Neural cell (in vitro differentiated cells): ENCODE measurements at regions not wholly inside any gene's neighbourhood (a gene's known extent, or its start where the extent isn't known, plus 50 kb on each side); places are given as distances from the start of the nearest gene placed in this dataset.
"Not testable (repeated sequence)": the region's sequence is repeated elsewhere in the genome, so short reads cannot be mapped to it uniquely, and the experiment has no call there.

Experiments used
- H2AFZ ChIP-seq: fragments of 200-600, 300-800 bp; sonication (generic), shearing (Covaris generic); 2 replicates; pipeline ENCODE4 v1.6.0; 2014; ENCODE audit warnings: low read depth, mild to moderate bottlenecking, antibody characterized with exemption, low read length, moderate library complexity
- H3F3A ChIP-seq: fragments of 200-600 bp; shearing (Covaris generic); 2 replicates; pipeline ENCODE4 v1.6.1; 2016; ENCODE audit warnings: mild to moderate bottlenecking, moderate library complexity, mixed read lengths, antibody characterized with exemption, low read length; ENCODE audit not compliant: insufficient read depth, poor library complexity, severe bottlenecking
- H3K27ac ChIP-seq: fragments of 200-600, 300-800 bp; sonication (generic), shearing (Covaris generic); 2 replicates; pipeline ENCODE4 v1.5.1; 2014; ENCODE audit warnings: mild to moderate bottlenecking, low read length, moderate library complexity
- H3K27me3 ChIP-seq: fragments of 300-800, 200-600 bp; sonication (generic), shearing (Covaris generic); 2 replicates; pipeline ENCODE4 v1.6.0; 2014; ENCODE audit warnings: mild to moderate bottlenecking, low read depth, low read length, moderate library complexity; ENCODE audit not compliant: insufficient read depth
- H3K36me3 ChIP-seq: fragments of 300-800, 200-600 bp; sonication (generic), shearing (Covaris generic); 2 replicates; pipeline ENCODE4 v1.5.1; 2014; ENCODE audit warnings: mild to moderate bottlenecking, antibody characterized with exemption, low read length, moderate library complexity; ENCODE audit not compliant: insufficient read depth
- H3K4me2 ChIP-seq: fragments of 300-800, 200-600 bp; sonication (generic), shearing (Covaris generic); 2 replicates; pipeline ENCODE4 v1.6.0; 2014; ENCODE audit warnings: mild to moderate bottlenecking, low read length
- H3K4me3 ChIP-seq: fragments of 300-800, 200-600 bp; sonication (generic), shearing (Covaris generic); 2 replicates; pipeline ENCODE4 v1.5.1; 2014; ENCODE audit warnings: mild to moderate bottlenecking, low read length, moderate library complexity
- H3K79me2 ChIP-seq: fragments of 200-600 bp; shearing (Covaris generic); replicated peaks from 2 replicates; pipeline ENCODE4 v1.6.0; 2014; ENCODE audit warnings: mild to moderate bottlenecking, low read length, moderate library complexity; ENCODE audit not compliant: insufficient read depth
- H3K9ac ChIP-seq: fragments of 300-800, 200-600 bp; sonication (generic), shearing (Covaris generic); 2 replicates; pipeline ENCODE4 v1.6.1; 2016; ENCODE audit warnings: mild to moderate bottlenecking, low read length, mixed read lengths
- H3K9me2 ChIP-seq: fragments of 200-600 bp; shearing (Covaris generic); 2 replicates; pipeline ENCODE4 v1.6.1; 2016; ENCODE audit warnings: mild to moderate bottlenecking, low read length, mixed read lengths; ENCODE audit not compliant: insufficient read depth
- H3K9me3 ChIP-seq: fragments of 200-600, 300-800 bp; sonication (generic), shearing (Covaris generic); 2 replicates; pipeline ENCODE4 v1.6.1; 2016; ENCODE audit warnings: mild to moderate bottlenecking, mixed run types, low read length, moderate library complexity, mixed read lengths
- H4K20me1 ChIP-seq: fragments of 200-600 bp; shearing (Covaris generic); 2 replicates; pipeline ENCODE4 v1.6.1; 2016; ENCODE audit warnings: mild to moderate bottlenecking, mixed run types; ENCODE audit not compliant: insufficient read depth
- CTCF ChIP-seq: fragments of 450-650 bp; IDR thresholded peaks from 2 replicates; pipeline ENCODE4 v1.5.1; 2014; ENCODE audit warnings: antibody characterized with exemption, mild to moderate bottlenecking, moderate library complexity; ENCODE audit not compliant: poor library complexity, severe bottlenecking
- EP300 ChIP-seq: fragments of 450-650 bp; conservative IDR thresholded peaks from 2 replicates; pipeline ENCODE4 v1.6.1; 2014; ENCODE audit warnings: antibody characterized with exemption, mild to moderate bottlenecking, moderate library complexity; ENCODE audit not compliant: poor library complexity, severe bottlenecking
- EZH2 ChIP-seq: fragments of 200-600, 300-800 bp; shearing (Covaris generic), sonication (generic); IDR thresholded peaks from 2 replicates; pipeline ENCODE4 v1.6.1; 2014; ENCODE audit warnings: antibody characterized with exemption, low read length, borderline replicate concordance, mild to moderate bottlenecking; ENCODE audit not compliant: insufficient read depth, poor library complexity, severe bottlenecking
- MXI1 ChIP-seq: fragments of 450-650 bp; conservative IDR thresholded peaks from 2 replicates; pipeline ENCODE4 v1.6.1; 2014; ENCODE audit warnings: antibody characterized with exemption, mild to moderate bottlenecking; ENCODE audit not compliant: poor library complexity, severe bottlenecking
- POLR2AphosphoS5 ChIP-seq: IDR thresholded peaks from 2 replicates; pipeline ENCODE4 v1.6.1; 2012
- RAD21 ChIP-seq: fragments of 450-650 bp; conservative IDR thresholded peaks from 2 replicates; pipeline ENCODE4 v1.6.1; 2014; ENCODE audit warnings: antibody characterized with exemption, mild to moderate bottlenecking, moderate library complexity
- REST ChIP-seq: IDR thresholded peaks from 2 replicates; pipeline ENCODE4 v1.6.1; 2012; ENCODE audit warnings: borderline replicate concordance
- SMC3 ChIP-seq: fragments of 450-650 bp; conservative IDR thresholded peaks from 2 replicates; pipeline ENCODE4 v1.6.1; 2014; ENCODE audit warnings: antibody characterized with exemption, mild to moderate bottlenecking, moderate library complexity; ENCODE audit not compliant: poor library complexity
- TAF1 ChIP-seq: IDR thresholded peaks from 2 replicates; pipeline ENCODE4 v1.6.1; 2012; ENCODE audit warnings: low read depth

- no peak for TF ChIP-seq MXI1
- TF ChIP-seq RAD21: no peak
- TF ChIP-seq REST: no peak
- TF ChIP-seq EZH2: no peak
- no peak for TF ChIP-seq CTCF
- no peak for TF ChIP-seq SMC3
- no peak for TF ChIP-seq TAF1
- H3F3A ChIP-seq: no peaks in the 10 kb centered on the region
- no peaks in the 10 kb centered on the region for H3K27me3 ChIP-seq
- no peak overlapping the region for H3K27ac ChIP-seq
- H3K9me2 ChIP-seq: no peaks in the 10 kb centered on the region
- H3K9ac ChIP-seq: no peak overlapping the region
- H4K20me1 ChIP-seq: no peaks in the 10 kb centered on the region
- no peaks in the 10 kb centered on the region for H3K9me3 ChIP-seq
- H2AFZ ChIP-seq: no peak overlapping the region
- H3K4me2 ChIP-seq: no peak overlapping the region
- H3K79me2 ChIP-seq: no peaks in the 10 kb centered on the region
- no peaks in the 10 kb centered on the region for H3K36me3 ChIP-seq
- no peak overlapping the region for H3K4me3 ChIP-seq
Observed at GRCh38 chr12:84411031-84411430, 501.6 kb downstream of the SLC6A15 start.

- no peaks in the 10 kb centered on the region for H3F3A ChIP-seq
- no peaks in the 10 kb centered on the region for H4K20me1 ChIP-seq
- no peaks in the 10 kb centered on the region for H3K9me3 ChIP-seq
- H3K4me3 ChIP-seq: no peak overlapping the region
- no peaks in the 10 kb centered on the region for H3K79me2 ChIP-seq
- no peaks in the 10 kb centered on the region for H3K9me2 ChIP-seq
- no peak overlapping the region for H2AFZ ChIP-seq
- TF ChIP-seq REST (no peak), MXI1 (no peak), CTCF (no peak), POLR2AphosphoS5 (no peak), TAF1 (no peak), EP300 (no peak), EZH2 (no peak), SMC3 (no peak), RAD21 (no peak)
- H3K27ac ChIP-seq: no peak overlapping the region
- H3K4me2 ChIP-seq: no peak overlapping the region
- H3K9ac ChIP-seq: no peak overlapping the region
- H3K27me3 ChIP-seq: no peaks in the 10 kb centered on the region
- no peaks in the 10 kb centered on the region for H3K36me3 ChIP-seq
Observed at GRCh38 chr12:84408936-84409335, 503.7 kb downstream of the SLC6A15 start.

- not testable (repeated sequence) for H4K20me1 ChIP-seq, H3K9ac ChIP-seq, H3K27ac ChIP-seq, H2AFZ ChIP-seq, H3K36me3 ChIP-seq, H3K9me3 ChIP-seq, H3K79me2 ChIP-seq, H3K4me3 ChIP-seq, H3K27me3 ChIP-seq, H3K9me2 ChIP-seq, H3F3A ChIP-seq, H3K4me2 ChIP-seq
Observed at GRCh38 chr12:84406720-84407119, 505.9 kb downstream of the SLC6A15 start.
